Trophoblast cell (in vitro differentiated cells and primary cell): ENCODE measurements at regions not wholly inside any gene's neighbourhood (a gene's known extent, or its start where the extent isn't known, plus 50 kb on each side); places are given as distances from the start of the nearest gene placed in this dataset.

ENCODE experiments used
- DNase-seq, 2 donors: peaks; one replicate each; pipeline ENCODE4 v3.0.0-alpha.2; 2016
- H2AFZ ChIP-seq: 2 replicates; pipeline ENCODE4 v1.6.1; 2013; ENCODE audit warnings: low read length, moderate library complexity, mild to moderate bottlenecking; ENCODE audit not compliant: insufficient read depth, poor library complexity
- H2AK5ac ChIP-seq: 2 replicates; pipeline ENCODE4 v1.6.1; 2013; ENCODE audit warnings: mild to moderate bottlenecking, low read length
- H2BK120ac ChIP-seq: 2 replicates; pipeline ENCODE4 v1.6.1; 2013; ENCODE audit warnings: low read length, mild to moderate bottlenecking, moderate library complexity; ENCODE audit not compliant: insufficient read depth, poor library complexity
- H2BK12ac ChIP-seq: 2 replicates; pipeline ENCODE4 v1.6.1; 2013; ENCODE audit warnings: mild to moderate bottlenecking, low read length, moderate library complexity
- H2BK5ac ChIP-seq: 2 replicates; pipeline ENCODE4 v1.6.1; 2013; ENCODE audit warnings: low read length, low read depth, moderate library complexity, mild to moderate bottlenecking; ENCODE audit not compliant: poor library complexity
- H3K14ac ChIP-seq: 2 replicates; pipeline ENCODE4 v1.6.1; 2013; ENCODE audit warnings: mild to moderate bottlenecking, low read length
- H3K18ac ChIP-seq: 2 replicates; pipeline ENCODE4 v1.6.1; 2013; ENCODE audit warnings: mild to moderate bottlenecking, low read length
- H3K23ac ChIP-seq: 2 replicates; pipeline ENCODE4 v1.6.1; 2013; ENCODE audit warnings: low read length
- H3K27ac ChIP-seq: 2 replicates; pipeline ENCODE4 v1.5.1; 2013; ENCODE audit warnings: low read depth, mild to moderate bottlenecking, inconsistent platforms, low read length, moderate library complexity
- H3K27me3 ChIP-seq: 2 replicates; pipeline ENCODE4 v1.6.1; 2013; ENCODE audit warnings: inconsistent platforms, mild to moderate bottlenecking, low read length, moderate library complexity; ENCODE audit not compliant: insufficient read depth
- H3K36me3 ChIP-seq, 2 experiments: 1 replicate in 1 of 2; 2 replicates in 1 of 2; pipeline ENCODE4 v1.6.1; 2013; ENCODE audit warnings: low read length in 2 of 2, mild to moderate bottlenecking in 2 of 2, moderate library complexity in 1 of 2; ENCODE audit not compliant: insufficient read depth in 2 of 2, control insufficient read depth in 1 of 2
- H3K4ac ChIP-seq: 2 replicates; pipeline ENCODE4 v1.6.1; 2013; ENCODE audit warnings: low read depth, mild to moderate bottlenecking, low read length, moderate library complexity
- H3K4me1 ChIP-seq, 2 experiments: 1 replicate in 1 of 2; 2 replicates in 1 of 2; pipeline ENCODE4 v1.6.1; 2013; ENCODE audit warnings: low read length in 2 of 2, mild to moderate bottlenecking in 2 of 2, moderate library complexity in 1 of 2; ENCODE audit not compliant: insufficient read depth in 2 of 2, control insufficient read depth in 1 of 2
- H3K4me2 ChIP-seq: 2 replicates; pipeline ENCODE4 v1.6.1; 2013; ENCODE audit warnings: inconsistent platforms, mild to moderate bottlenecking, low read length, moderate library complexity
- H3K4me3 ChIP-seq: 2 replicates; pipeline ENCODE4 v1.5.1; 2013; ENCODE audit warnings: mild to moderate bottlenecking, low read depth, low read length, inconsistent platforms
- H3K79me1 ChIP-seq: one replicate; pipeline ENCODE4 v1.6.1; 2013; ENCODE audit warnings: low read length
- H3K79me2 ChIP-seq: 2 replicates; pipeline ENCODE4 v1.6.1; 2013; ENCODE audit warnings: low read length, mild to moderate bottlenecking; ENCODE audit not compliant: control insufficient read depth, insufficient read depth, poor library complexity
- H3K9ac ChIP-seq: 2 replicates; pipeline ENCODE4 v1.6.1; 2013; ENCODE audit warnings: mild to moderate bottlenecking, low read length
- H3K9me3 ChIP-seq: 2 replicates; pipeline ENCODE4 v1.6.1; 2013; ENCODE audit warnings: low read depth, mild to moderate bottlenecking, control low read depth, inconsistent platforms, low read length; ENCODE audit not compliant: insufficient read depth
- H4K12ac ChIP-seq: 2 replicates; pipeline ENCODE4 v1.6.1; 2013; ENCODE audit warnings: low read depth, mild to moderate bottlenecking, low read length, moderate library complexity
- H4K8ac ChIP-seq: 2 replicates; pipeline ENCODE4 v1.6.1; 2013; ENCODE audit warnings: low read depth, mild to moderate bottlenecking, low read length, moderate library complexity
- H4K91ac ChIP-seq: one replicate; pipeline ENCODE4 v1.6.1; 2013; ENCODE audit warnings: low read depth, mild to moderate bottlenecking, low read length, moderate library complexity
- WGBS: extraction: QIAGEN DNeasy Blood & Tissue Kit; methylation state at CpG from one replicate; pipeline ENCODE4 v1.1.7; 2013; ENCODE audit warnings: missing lambda C conversion rate; ENCODE audit not compliant: insufficient read length, insufficient coverage; ENCODE audit errors: extremely low coverage; 5-methylcytosine and 5-hydroxymethylcytosine counted together

DNA sequence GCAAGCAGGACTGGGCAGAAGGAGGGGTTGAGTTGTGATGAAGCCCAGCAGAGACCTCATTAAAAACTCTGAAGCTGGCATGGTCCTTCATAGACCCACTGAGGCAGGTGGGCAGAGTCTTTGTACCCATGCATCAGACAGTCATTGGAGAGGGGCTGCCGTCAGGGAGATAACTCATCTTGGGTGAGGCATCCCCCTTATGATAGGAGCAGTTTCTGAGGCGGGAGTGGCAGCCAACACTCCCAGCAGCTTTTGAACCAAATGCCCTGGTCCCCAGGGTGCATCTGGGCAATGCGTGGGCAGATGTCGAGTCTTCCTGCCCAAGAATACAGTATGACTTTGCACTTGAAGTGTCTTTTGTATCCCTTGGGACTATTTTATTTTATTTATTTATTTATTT is 68.1 kb downstream of the HTR5A start:
- Histone ChIP-seq H3K79me2 (no peaks in the 10 kb centered on the region), H2BK120ac (no peak overlapping the region), H4K12ac (no peak overlapping the region), H3K4me2 (no peak overlapping the region), H3K23ac (no peak overlapping the region), H3K27ac (no peak overlapping the region), H3K36me3 (no peaks in the 10 kb centered on the region), H2AFZ (no peak overlapping the region), H3K4ac (no peak overlapping the region), H4K91ac (no peak overlapping the region), H2BK12ac (no peak overlapping the region), H3K9me3 (peaks cover 2% of the 10 kb centered on the region), H3K4me3 (no peak overlapping the region), H3K18ac (no peak overlapping the region), H3K14ac (no peak overlapping the region), H3K79me1 (no peaks in the 10 kb centered on the region), H4K8ac (no peak overlapping the region), H3K27me3 (no peaks in the 10 kb centered on the region), H2BK5ac (no peak overlapping the region), H3K4me1 (no peaks in the 10 kb centered on the region), H3K9ac (no peak overlapping the region), H2AK5ac (no peak overlapping the region)
- no CpG with 5 or more reads among the region's 4 CpGs for WGBS
- no peak for DNase-seq

DNA sequence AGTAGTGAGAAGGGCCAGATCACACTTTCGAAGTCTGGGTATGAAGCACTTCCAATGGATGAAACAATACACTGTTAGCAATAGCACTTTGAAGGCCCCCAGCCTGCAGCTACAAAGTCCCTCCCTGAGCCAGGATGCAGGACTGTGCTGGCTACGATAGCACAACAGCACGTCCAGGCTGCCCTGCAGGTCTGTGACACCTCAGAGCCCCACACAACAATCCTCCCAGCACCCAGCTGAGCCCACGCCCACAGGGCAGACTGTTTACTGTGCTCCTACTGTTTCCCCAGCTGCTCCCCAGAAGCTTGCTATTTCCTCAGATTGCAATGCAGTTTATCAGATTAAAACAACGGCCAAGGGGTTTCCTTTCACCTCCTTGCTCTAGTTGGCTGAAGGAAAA is 71.4 kb downstream of the HTR5A start:
- no peak overlapping the region for H3K27ac ChIP-seq
- no peaks in the 10 kb centered on the region for H3K79me1 ChIP-seq
- H3K79me2 ChIP-seq: no peaks in the 10 kb centered on the region
- H3K9me3 ChIP-seq: peaks cover 2% of the 10 kb centered on the region
- no peak for DNase-seq
- no peak overlapping the region for H4K8ac ChIP-seq
- H2BK120ac ChIP-seq: no peak overlapping the region
- no peaks in the 10 kb centered on the region for H3K27me3 ChIP-seq
- H3K9ac ChIP-seq: no peak overlapping the region
- no peak overlapping the region for H2BK5ac ChIP-seq
- no peak overlapping the region for H4K91ac ChIP-seq
- no peak overlapping the region for H3K23ac ChIP-seq
- H3K18ac ChIP-seq: no peak overlapping the region
- no peaks in the 10 kb centered on the region for H3K36me3 ChIP-seq
- no peak overlapping the region for H3K4me3 ChIP-seq
- no peak overlapping the region for H4K12ac ChIP-seq
- H3K4me1 ChIP-seq: no peaks in the 10 kb centered on the region
- H3K4ac ChIP-seq: no peak overlapping the region
- H3K14ac ChIP-seq: no peak overlapping the region
- H2AK5ac ChIP-seq: no peak overlapping the region
- no peak overlapping the region for H2AFZ ChIP-seq
- H3K4me2 ChIP-seq: no peak overlapping the region
- no CpG with 5 or more reads among the region's 5 CpGs for WGBS
- no peak overlapping the region for H2BK12ac ChIP-seq

DNA sequence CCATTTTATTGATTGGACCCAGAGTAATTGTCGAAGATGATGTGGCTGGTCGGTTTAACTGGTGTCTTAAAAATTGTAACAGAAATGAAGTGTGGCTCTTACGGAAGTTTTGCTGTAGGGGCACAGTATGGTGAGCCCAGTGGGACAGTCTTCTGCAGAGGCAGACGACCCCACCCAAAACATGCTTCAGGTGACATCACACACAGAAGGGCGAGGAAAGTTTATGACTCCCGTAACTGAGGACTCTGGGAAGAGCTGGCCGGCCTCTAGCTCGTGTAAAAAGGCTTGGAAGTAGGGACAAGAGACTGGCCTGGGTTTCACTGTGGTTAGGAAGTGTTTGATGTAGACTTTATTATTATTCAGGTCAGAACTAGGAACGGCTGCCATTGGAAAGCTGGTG is 73.3 kb downstream of the HTR5A start:
- DNase-seq: no peak
- Histone ChIP-seq H2BK12ac (no peak overlapping the region), H2BK5ac (no peak overlapping the region), H3K4me1 (no peaks in the 10 kb centered on the region), H3K27me3 (no peaks in the 10 kb centered on the region), H3K79me2 (no peaks in the 10 kb centered on the region), H4K12ac (no peak overlapping the region), H2BK120ac (no peak overlapping the region), H3K79me1 (no peaks in the 10 kb centered on the region), H3K4me3 (no peak overlapping the region), H2AK5ac (no peak overlapping the region), H3K9me3 (peaks cover 2% of the 10 kb centered on the region), H3K27ac (no peak overlapping the region), H3K4me2 (no peak overlapping the region), H3K18ac (no peak overlapping the region), H3K36me3 (no peaks in the 10 kb centered on the region), H3K4ac (no peak overlapping the region), H4K8ac (no peak overlapping the region), H3K14ac (no peak overlapping the region), H4K91ac (no peak overlapping the region), H3K9ac (no peak overlapping the region), H3K23ac (no peak overlapping the region), H2AFZ (no peak overlapping the region)
- WGBS: no CpG with 5 or more reads among the region's 9 CpGs

DNA sequence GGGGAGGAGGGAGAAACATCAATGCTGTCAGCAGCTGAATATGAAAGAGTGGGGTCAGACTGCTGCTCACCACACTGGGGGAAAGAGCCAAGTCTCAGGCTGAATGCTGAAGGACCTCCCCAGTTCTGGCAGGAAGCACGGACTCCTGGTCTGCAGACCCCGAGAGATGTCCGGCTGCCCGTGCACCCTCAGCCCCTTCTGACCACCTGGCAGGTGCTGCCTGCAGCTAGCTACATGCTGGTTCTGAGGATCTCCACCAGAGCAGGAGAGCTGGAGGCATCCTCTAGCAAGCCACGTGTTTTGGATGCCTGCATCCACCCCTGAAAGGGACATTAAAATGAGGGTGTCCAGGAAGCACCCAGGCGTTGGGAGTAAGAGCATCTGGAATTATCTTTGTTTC is 74.2 kb downstream of the HTR5A start:
- H3K9me3 ChIP-seq: peaks cover 6% of the 10 kb centered on the region
- no peak overlapping the region for H2BK12ac ChIP-seq
- H3K27ac ChIP-seq: no peak overlapping the region
- H2AK5ac ChIP-seq: no peak overlapping the region
- H3K4me2 ChIP-seq: no peak overlapping the region
- no peak for DNase-seq
- H3K4me1 ChIP-seq: no peaks in the 10 kb centered on the region
- no peak overlapping the region for H3K4me3 ChIP-seq
- no peak overlapping the region for H2BK120ac ChIP-seq
- no peak overlapping the region for H3K18ac ChIP-seq
- no peaks in the 10 kb centered on the region for H3K27me3 ChIP-seq
- H3K14ac ChIP-seq: no peak overlapping the region
- no peaks in the 10 kb centered on the region for H3K79me1 ChIP-seq
- H3K23ac ChIP-seq: no peak overlapping the region
- no CpG with 5 or more reads among the region's 6 CpGs for WGBS
- H3K79me2 ChIP-seq: no peaks in the 10 kb centered on the region
- no peak overlapping the region for H2AFZ ChIP-seq
- H3K9ac ChIP-seq: no peak overlapping the region
- H3K36me3 ChIP-seq: no peaks in the 10 kb centered on the region
- no peak overlapping the region for H4K12ac ChIP-seq
- H4K91ac ChIP-seq: no peak overlapping the region
- no peak overlapping the region for H2BK5ac ChIP-seq
- H3K4ac ChIP-seq: no peak overlapping the region
- H4K8ac ChIP-seq: no peak overlapping the region
